GM12891 (cell line): ENCODE measurements at regions not wholly inside any gene's neighbourhood (a gene's known extent, or its start where the extent isn't known, plus 50 kb on each side); places are given as distances from the start of the nearest gene placed in this dataset.
A peak's percentile ranks its signal among the peaks of the same experiment; 100 is the strongest.
"Not testable (repeated sequence)": the region's sequence is repeated elsewhere in the genome, so short reads cannot be mapped to it uniquely, and the experiment has no call there.

Source experiments
- DNase-seq: peaks from one replicate; pipeline ENCODE4 v3.0.0; 2011; ENCODE audit warnings: low spot score; ENCODE audit not compliant: insufficient read length
- FAIRE-seq: peaks from 2 replicates; lab custom pipeline; 2011; peaks lifted over from hg19 to GRCh38; lab: Jason Lieb, UNC
- PAX5 ChIP-seq: IDR thresholded peaks from 2 replicates; pipeline ENCODE4 v1.6.1; 2011; ENCODE audit warnings: low read length, moderate library complexity, mild to moderate bottlenecking; ENCODE audit not compliant: insufficient read depth, severe bottlenecking
- POLR2A ChIP-seq: IDR thresholded peaks from 2 replicates; pipeline ENCODE4 v1.6.1; 2011; ENCODE audit warnings: low read depth, low read length, control low read depth
- POLR2AphosphoS5 ChIP-seq: IDR thresholded peaks from 2 replicates; pipeline ENCODE4 v1.6.1; 2011; ENCODE audit warnings: low read depth, low read length, control low read depth
- POU2F2 ChIP-seq: IDR thresholded peaks from 2 replicates; pipeline ENCODE4 v1.6.1; 2011; ENCODE audit warnings: low read depth, mild to moderate bottlenecking, control low read depth, low read length, moderate library complexity
- SPI1 ChIP-seq: IDR thresholded peaks from 2 replicates; pipeline ENCODE4 v1.6.1; 2011; ENCODE audit warnings: low read depth, low read length, control low read depth
- TAF1 ChIP-seq: IDR thresholded peaks from 2 replicates; pipeline ENCODE4 v1.6.1; 2011; ENCODE audit warnings: low read depth, low read length, control low read depth

DNA sequence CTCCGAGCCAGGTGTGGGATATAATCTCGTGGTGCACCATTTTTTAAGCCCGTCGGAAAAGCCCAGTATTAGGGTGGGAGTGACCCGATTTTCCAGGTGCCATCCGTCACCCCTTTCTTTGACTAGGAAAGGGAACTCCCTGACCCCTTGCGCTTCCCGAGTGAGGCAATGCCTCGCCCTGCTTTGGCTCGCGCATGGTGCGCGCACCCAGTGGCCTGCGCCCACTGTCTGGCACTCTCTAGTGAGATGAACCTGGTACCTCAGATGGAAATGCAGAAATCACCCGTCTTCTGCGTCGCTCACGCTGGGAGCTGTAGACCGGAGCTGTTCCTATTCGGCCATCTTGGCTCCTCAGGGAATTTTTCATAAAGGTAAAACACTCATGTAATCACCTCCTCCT lies 63.9 kb downstream of the RWDD3 start:
- not testable (repeated sequence) for DNase-seq, FAIRE-seq

DNA sequence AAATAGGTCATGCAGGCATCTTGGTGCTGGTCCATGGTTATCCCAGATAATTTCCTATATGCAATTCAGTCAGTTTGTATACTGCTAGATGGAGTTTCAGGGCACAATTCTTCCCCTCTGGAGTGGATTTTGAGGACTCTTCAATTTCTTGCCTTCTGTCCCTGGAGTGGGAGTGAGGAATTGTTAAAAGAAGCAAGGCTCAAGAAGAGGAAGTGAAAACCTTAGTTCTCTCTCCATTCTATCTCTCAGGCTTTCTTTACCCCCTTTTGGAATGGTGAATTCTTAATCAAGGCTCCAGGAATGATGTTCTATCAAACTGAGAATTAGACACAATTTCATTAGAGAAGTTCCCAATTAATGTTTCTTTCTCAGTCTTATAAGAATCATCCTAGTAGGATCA lies 67.1 kb downstream of the RWDD3 start:
- DNase-seq: no peak
- TF ChIP-seq TAF1 (no peak), SPI1 (peak; percentile 56)
- FAIRE-seq: no peak

DNA sequence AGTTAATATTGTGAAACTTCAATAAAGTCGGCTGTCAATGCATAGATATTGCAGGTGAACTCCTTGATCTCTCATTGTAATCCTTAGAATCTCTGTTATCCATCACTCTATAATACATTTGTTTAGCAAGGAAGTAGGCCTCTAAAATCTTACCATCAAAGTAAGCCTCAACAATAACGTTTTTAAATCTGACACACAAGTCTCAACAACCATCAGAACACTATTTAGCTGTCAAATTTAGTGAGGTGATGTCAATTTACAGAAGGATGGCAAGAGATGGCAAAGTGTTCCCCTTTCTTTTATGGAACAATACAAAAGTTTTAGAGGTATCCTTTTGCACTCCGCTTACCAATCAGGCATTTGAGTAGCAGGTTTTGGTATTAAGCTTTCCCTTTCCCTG lies 67.6 kb downstream of the RWDD3 start:
- TF ChIP-seq PAX5: no peak
- TF ChIP-seq POLR2AphosphoS5: no peak
- no peak for TF ChIP-seq SPI1
- no peak for TF ChIP-seq TAF1
- TF ChIP-seq POU2F2: no peak
- TF ChIP-seq POLR2A: no peak
- no peak for FAIRE-seq
- DNase-seq: no peak

DNA sequence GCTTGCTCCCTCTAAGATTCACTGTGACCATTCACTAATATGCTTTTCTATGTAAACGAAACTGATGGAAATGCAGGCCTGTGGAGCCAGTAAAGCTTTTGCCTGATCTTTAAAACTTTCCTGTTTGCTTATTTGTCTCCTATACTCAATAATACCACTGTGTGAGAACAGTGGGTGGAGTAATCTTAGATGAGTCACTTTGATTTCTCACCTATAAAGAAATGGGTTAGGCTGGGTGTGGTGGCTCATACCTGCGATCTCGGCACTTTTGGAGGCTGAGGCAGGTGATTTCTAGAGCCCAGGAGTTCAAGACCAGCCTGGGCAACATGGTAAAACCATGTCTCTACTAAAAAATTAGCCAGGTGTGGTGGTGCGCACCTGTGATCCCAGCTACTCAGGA lies 70.8 kb downstream of the RWDD3 start:
- FAIRE-seq (no peak), DNase-seq (no peak)
- TF ChIP-seq PAX5 (no peak), TAF1 (no peak), POLR2A (no peak), POLR2AphosphoS5 (no peak), POU2F2 (no peak), SPI1 (no peak)

DNA sequence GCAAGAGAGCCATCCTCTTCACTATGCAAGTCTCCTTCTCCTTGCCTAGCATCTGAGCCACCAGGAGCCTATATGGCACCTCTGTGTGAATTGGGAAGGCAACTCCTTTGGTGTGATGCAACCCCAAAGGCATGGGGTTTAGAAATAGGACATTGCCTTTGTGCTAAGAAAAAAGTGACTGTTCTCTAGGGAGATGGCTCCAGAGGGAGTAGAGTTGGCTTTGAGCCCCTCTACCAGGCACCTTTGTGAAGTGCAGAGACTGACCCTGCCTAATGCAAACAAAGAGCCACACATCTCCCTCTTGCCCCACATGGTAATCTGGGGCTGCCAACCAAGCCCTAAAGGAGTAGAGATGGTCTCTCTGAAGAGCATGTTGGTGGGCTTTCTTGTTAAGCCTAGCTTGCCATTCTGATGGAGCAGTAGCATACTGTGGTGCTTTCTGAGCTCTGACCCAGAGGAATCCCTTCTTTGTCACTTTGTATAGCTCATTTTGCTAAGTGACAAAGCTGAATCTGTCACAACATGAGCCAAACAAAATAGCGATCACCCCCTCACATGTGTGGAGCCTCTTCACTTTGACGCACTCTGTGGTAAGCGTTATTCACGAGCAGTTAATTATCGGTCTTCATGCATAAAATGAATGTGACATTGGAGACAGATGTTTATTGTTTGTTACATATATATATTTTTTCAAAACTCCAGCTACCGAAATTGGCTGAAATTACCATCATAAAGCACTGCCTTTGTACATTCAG lies 74.4 kb downstream of the RWDD3 start:
- TF ChIP-seq POLR2AphosphoS5 (no peak), POU2F2 (no peak), TAF1 (no peak), SPI1 (no peak), POLR2A (no peak), PAX5 (no peak)
- FAIRE-seq (no peak), DNase-seq (no peak)

DNA sequence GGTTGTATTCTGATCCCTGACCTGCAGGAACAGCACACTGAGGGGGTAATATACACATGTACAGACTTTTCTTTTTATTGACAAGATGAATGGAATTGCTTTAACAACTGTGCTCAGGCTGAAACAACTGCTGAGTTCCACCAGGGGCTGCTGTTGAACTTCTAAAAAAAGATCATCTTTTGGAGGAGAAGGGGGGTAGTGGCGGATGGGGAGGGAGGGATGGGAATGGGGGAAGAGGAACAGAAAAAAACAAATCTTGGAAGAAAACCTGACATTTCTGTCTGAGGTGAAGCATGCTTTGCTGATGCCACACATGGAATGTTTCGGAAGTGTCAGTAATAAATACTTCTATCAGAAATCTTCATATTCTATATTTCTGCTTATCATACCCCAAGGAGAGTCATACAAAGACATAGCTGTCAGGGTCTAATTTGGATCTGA lies 75.0 kb downstream of the RWDD3 start:
- no peak for FAIRE-seq

DNA sequence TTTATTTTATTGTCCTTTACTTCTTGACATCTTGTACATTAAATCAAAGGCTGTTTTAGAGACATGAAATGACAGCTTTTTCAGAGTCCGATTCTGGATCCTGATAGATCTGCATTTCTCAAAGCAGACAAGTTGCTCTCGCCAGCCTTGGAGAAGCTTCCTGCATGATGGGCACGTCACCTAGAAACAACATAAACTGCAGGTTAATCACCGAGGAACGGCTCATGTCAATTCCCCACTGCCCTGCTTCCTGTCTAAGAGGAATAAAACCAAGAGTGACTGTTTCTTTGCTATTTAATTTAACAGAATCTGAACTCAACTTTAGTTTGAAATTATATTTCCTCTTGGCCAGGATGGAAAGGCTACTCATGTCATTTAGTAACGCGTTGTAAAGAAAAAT lies 77.0 kb downstream of the RWDD3 start:
- TF ChIP-seq SPI1: no peak
- no peak for TF ChIP-seq POLR2A
- TF ChIP-seq PAX5: no peak
- TF ChIP-seq POLR2AphosphoS5: no peak
- TF ChIP-seq POU2F2: no peak
- no peak for TF ChIP-seq TAF1
- peak; percentile 9 for FAIRE-seq
- DNase-seq: no peak

More for the DNA sequence above, 75.0 kb downstream of the RWDD3 start:
- no peak for TF ChIP-seq POLR2A
- no peak for TF ChIP-seq POU2F2
- TF ChIP-seq SPI1: no peak
- no peak for DNase-seq

DNA sequence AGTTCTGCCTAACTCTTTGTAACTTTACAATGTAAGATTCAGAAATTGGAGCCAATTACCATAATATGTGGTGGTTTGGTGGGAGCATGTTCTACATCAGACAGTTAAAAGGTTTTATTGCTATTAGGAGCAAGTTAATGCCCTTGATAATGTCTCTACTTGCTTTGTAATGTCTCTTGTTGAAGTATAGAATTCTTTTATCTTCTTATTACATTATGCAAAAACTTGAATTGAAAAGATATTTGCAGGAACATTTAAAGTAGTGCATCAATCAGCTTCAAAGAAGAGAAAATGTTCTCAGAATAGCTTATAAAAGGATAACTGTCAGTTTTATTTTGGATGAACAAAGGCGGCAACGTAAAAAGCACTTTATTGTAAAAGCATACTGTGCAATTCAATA lies 77.8 kb downstream of the RWDD3 start:
- DNase-seq (no peak), FAIRE-seq (no peak)
- TF ChIP-seq SPI1 (no peak), PAX5 (no peak), TAF1 (no peak), POLR2A (no peak), POU2F2 (no peak), POLR2AphosphoS5 (no peak)

DNA sequence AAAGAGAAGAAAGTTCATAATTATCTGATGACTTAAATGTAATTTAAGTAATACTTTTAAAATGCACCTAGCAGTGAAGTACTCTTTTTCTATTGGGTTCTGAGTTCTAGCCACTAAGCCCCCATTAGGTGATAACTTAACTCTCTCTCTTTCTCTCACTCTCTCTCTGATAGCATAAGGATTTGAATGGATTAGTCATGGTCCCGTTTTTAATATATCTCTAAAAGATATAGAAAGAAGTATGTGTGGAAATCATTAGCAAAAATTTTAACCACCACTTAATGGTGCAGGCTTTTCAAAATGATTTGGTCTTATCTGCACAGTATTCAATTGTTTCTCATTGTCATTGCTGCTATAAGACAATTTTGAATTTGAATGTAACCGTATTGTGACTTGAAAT lies 78.2 kb downstream of the RWDD3 start:
- TF ChIP-seq POLR2A (no peak), PAX5 (no peak), SPI1 (no peak), POU2F2 (no peak), TAF1 (no peak)
- DNase-seq (no peak), FAIRE-seq (no peak)

DNA sequence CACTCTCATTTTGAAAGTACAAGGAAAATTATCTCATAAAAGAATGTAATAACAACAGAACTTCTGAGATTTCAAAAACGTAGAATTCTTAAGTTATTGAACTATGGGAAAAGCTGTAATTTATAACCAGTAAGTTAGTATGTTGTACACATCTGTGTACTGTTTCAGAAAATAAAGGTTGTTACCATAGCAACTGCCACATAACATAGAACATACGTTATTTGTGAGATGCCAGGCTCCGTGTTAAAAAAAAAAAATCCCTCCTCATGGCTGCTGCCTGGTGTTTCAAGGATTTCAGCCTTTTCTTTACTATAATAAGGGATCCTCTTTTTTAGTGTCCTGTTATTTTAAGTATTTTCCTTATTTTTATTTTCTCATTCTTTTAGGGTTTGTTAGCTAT lies 79.5 kb downstream of the RWDD3 start:
- no peak for DNase-seq
- no peak for TF ChIP-seq POLR2A
- TF ChIP-seq POU2F2: no peak
- no peak for TF ChIP-seq POLR2AphosphoS5
- TF ChIP-seq TAF1: no peak
- no peak for TF ChIP-seq PAX5
- TF ChIP-seq SPI1: no peak
- no peak for FAIRE-seq

DNA sequence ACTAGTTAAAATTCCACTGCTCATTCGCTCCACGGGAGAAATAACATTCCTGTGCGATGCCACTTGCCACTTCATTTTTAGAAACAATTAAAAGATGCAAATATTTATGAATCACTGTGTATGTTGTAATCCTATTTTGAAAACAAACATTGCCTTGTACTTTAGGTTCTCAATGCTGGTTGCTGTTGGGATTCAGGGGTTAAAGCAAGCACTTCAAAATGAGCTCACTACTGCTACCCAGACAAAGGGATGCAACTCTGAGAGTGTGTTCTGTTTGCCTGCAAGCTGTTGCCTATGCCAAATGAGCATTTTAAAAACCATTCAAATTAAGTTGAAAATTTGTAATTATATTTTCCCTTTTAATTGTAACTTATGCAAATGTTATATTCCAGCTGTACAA lies 87.5 kb downstream of the RWDD3 start:
- FAIRE-seq (no peak), DNase-seq (no peak)
- TF ChIP-seq POLR2AphosphoS5 (no peak), TAF1 (no peak), SPI1 (no peak), PAX5 (no peak), POLR2A (no peak), POU2F2 (no peak)
